PC-9 (cell line): ENCODE measurements at regions not wholly inside any gene's neighbourhood (a gene's known extent, or its start where the extent isn't known, plus 50 kb on each side); places are given as distances from the start of the nearest gene placed in this dataset.

ENCODE experiments used
- EZH2 ChIP-seq: fragments of 200-600 bp; sonication (generic); IDR thresholded peaks from 2 replicates; pipeline ENCODE4 v1.8.0; 2017; ENCODE audit warnings: antibody characterized with exemption, low read depth
- TF ChIP-seq, protein P1 (sequence below): fragments of 200-600 bp; sonication (generic); conservative IDR thresholded peaks from 2 replicates; pipeline ENCODE4 v1.6.1; 2017; ENCODE audit warnings: mixed run types, antibody characterized with exemption, mild to moderate bottlenecking, moderate library complexity

- TF ChIP-seq, protein P1, sequence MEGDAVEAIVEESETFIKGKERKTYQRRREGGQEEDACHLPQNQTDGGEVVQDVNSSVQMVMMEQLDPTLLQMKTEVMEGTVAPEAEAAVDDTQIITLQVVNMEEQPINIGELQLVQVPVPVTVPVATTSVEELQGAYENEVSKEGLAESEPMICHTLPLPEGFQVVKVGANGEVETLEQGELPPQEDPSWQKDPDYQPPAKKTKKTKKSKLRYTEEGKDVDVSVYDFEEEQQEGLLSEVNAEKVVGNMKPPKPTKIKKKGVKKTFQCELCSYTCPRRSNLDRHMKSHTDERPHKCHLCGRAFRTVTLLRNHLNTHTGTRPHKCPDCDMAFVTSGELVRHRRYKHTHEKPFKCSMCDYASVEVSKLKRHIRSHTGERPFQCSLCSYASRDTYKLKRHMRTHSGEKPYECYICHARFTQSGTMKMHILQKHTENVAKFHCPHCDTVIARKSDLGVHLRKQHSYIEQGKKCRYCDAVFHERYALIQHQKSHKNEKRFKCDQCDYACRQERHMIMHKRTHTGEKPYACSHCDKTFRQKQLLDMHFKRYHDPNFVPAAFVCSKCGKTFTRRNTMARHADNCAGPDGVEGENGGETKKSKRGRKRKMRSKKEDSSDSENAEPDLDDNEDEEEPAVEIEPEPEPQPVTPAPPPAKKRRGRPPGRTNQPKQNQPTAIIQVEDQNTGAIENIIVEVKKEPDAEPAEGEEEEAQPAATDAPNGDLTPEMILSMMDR = no peak
- TF ChIP-seq EZH2 = no peak
These were observed 74.4 kb upstream of the FGF3 start for GRCh38 chr11:69893631-69894030.
